Neutrophil (primary cell): ENCODE measurements at regions not wholly inside any gene's neighbourhood (a gene's known extent, or its start where the extent isn't known, plus 50 kb on each side); places are given as distances from the start of the nearest gene placed in this dataset.
"Not testable (repeated sequence)": the region's sequence is repeated elsewhere in the genome, so short reads cannot be mapped to it uniquely, and the experiment has no call there.

Experiments used
- H3K27ac ChIP-seq: fragments of 200-600 bp; sonication (generic); 2 replicates; pipeline ENCODE4 v1.5.1; 2016; ENCODE audit warnings: mild to moderate bottlenecking, moderate library complexity
- H3K27me3 ChIP-seq: fragments of 200-600 bp; sonication (generic); 2 replicates; pipeline ENCODE4 v1.6.0; 2016; ENCODE audit warnings: mild to moderate bottlenecking
- H3K36me3 ChIP-seq: fragments of 200-600 bp; sonication (generic); 2 replicates; pipeline ENCODE4 v1.5.1; 2017
- H3K4me1 ChIP-seq, 2 experiments: fragments of 200-600 bp in 1 of 2; sonication (generic) in 1 of 2; 1 replicate in 1 of 2; 2 replicates in 1 of 2; pipeline versions ENCODE4 v1.5.1 to v1.6.1; 2013 to 2016; ENCODE audit warnings: low read depth in 1 of 2, low read length in 1 of 2, mild to moderate bottlenecking in 1 of 2, moderate library complexity in 1 of 2; ENCODE audit not compliant: control insufficient read depth in 1 of 2, insufficient read depth in 1 of 2
- H3K4me3 ChIP-seq, 2 experiments: fragments of 200-600 bp in 1 of 2; sonication (generic) in 1 of 2; 1 replicate in 1 of 2; 2 replicates in 1 of 2; pipeline ENCODE4 v1.5.1; 2013 to 2016; ENCODE audit warnings: low read depth in 1 of 2, low read length in 1 of 2, mild to moderate bottlenecking in 1 of 2, moderate library complexity in 1 of 2
- H3K9me3 ChIP-seq: fragments of 200-600 bp; sonication (generic); 2 replicates; pipeline ENCODE4 v1.5.1; 2016
- TF ChIP-seq, protein P1 (sequence below): fragments of 200-600 bp; sonication (generic); IDR thresholded peaks from 2 replicates; pipeline ENCODE4 v1.5.1; 2016; ENCODE audit warnings: antibody characterized with exemption

DNA sequence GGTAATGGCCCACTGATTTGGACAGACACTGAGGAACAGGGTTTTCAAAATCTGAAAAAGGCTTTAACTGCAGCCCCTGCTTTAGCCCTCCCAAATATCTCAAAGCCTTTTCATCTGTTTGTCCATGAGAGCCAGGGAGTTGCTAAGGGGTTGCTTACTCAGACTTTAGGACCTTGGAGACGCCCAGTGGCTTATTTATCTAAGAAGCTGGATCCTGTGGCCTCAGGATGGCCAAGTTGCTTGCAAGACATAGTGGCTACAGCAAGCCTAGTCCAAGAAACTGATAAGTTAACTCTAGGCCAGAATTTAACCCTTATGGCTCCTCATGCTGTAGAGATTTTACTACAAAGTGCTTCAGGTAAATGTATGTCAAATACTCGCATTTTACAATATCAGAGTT is 924.8 kb upstream of the AMELY start:
- H3K9me3 ChIP-seq, result no peaks in the 10 kb centered on the region
- no peak overlapping the region for H3K27ac ChIP-seq
- H3K27me3 ChIP-seq, result no peaks in the 10 kb centered on the region
- no peak overlapping the region for H3K4me3 ChIP-seq
- TF ChIP-seq, protein P1, sequence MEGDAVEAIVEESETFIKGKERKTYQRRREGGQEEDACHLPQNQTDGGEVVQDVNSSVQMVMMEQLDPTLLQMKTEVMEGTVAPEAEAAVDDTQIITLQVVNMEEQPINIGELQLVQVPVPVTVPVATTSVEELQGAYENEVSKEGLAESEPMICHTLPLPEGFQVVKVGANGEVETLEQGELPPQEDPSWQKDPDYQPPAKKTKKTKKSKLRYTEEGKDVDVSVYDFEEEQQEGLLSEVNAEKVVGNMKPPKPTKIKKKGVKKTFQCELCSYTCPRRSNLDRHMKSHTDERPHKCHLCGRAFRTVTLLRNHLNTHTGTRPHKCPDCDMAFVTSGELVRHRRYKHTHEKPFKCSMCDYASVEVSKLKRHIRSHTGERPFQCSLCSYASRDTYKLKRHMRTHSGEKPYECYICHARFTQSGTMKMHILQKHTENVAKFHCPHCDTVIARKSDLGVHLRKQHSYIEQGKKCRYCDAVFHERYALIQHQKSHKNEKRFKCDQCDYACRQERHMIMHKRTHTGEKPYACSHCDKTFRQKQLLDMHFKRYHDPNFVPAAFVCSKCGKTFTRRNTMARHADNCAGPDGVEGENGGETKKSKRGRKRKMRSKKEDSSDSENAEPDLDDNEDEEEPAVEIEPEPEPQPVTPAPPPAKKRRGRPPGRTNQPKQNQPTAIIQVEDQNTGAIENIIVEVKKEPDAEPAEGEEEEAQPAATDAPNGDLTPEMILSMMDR, result no peak
- peaks cover 0 to 10% of the 10 kb centered on the region in 2 experiments for H3K4me1 ChIP-seq
- no peaks in the 10 kb centered on the region for H3K36me3 ChIP-seq

DNA sequence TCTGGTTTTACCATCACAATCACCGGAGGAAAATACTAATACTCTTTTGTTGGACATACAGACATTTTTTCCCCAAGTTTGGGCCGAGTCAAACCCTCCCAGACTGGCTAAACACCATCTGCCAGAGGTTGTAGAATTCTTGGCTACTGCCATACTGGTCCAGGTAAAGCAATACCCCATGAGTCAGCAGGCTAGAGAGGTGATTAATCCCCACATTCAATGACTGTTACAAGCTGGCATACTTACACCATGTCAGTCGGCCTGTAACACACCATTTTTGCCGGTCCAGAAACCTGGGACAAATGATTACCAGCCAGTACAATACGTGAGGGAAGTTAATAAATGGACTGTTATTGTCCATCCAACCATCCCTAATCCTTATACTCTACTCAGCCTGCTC is 923.9 kb upstream of the AMELY start:
- H3K27ac ChIP-seq, result no peak overlapping the region
- no peaks in the 10 kb centered on the region for H3K27me3 ChIP-seq
- H3K4me1 ChIP-seq, result peaks cover 0 to 10% of the 10 kb centered on the region in 2 experiments
- no peaks in the 10 kb centered on the region for H3K36me3 ChIP-seq
- H3K9me3 ChIP-seq, result no peaks in the 10 kb centered on the region
- H3K4me3 ChIP-seq, result no peak overlapping the region
- TF ChIP-seq, protein P1, result no peak

GRCh38 chrY:7834284-7834683 is 922.7 kb upstream of the AMELY start:
- H3K4me1 ChIP-seq, result peaks cover 0 to 10% of the 10 kb centered on the region in 2 experiments
- H3K9me3 ChIP-seq, result no peaks in the 10 kb centered on the region
- no peaks in the 10 kb centered on the region for H3K36me3 ChIP-seq
- no peak overlapping the region for H3K27ac ChIP-seq
- TF ChIP-seq, protein P1, result no peak
- no peak overlapping the region for H3K4me3 ChIP-seq
- H3K27me3 ChIP-seq, result no peaks in the 10 kb centered on the region

- not testable (repeated sequence) for H3K36me3 ChIP-seq, H3K27me3 ChIP-seq, H3K4me3 ChIP-seq, H3K9me3 ChIP-seq, H3K27ac ChIP-seq, H3K4me1 ChIP-seq
Observed at GRCh38 chrY:7830881-7831280, 919.3 kb upstream of the AMELY start.

GRCh38 chrY:7826533-7826932 is 915.0 kb upstream of the AMELY start:
- no peak overlapping the region for H3K4me3 ChIP-seq
- TF ChIP-seq, protein P1, result no peak

DNA sequence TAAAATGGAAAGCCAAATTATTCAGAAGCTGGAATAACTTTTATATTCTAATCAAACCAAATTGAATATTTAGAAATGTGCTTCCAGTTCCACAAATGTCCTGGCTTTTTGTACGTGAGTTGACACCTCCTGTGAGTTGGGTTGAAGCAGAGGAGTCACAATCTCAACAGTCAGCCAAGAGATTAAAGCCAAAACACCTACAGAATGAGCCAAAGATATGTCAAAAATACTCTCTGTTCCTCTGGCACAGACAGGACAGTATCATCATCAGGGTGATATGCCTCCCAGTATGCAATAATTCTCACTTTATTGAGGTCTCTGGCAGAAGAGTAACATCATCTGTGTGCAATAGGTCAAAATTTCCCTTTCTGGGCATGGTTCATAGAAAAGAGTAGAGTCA is 914.3 kb upstream of the AMELY start:
- TF ChIP-seq, protein P1, result no peak
- Histone ChIP-seq H3K27me3 (no peaks in the 10 kb centered on the region), H3K27ac (no peak overlapping the region), H3K9me3 (no peaks in the 10 kb centered on the region), H3K4me3 (no peak overlapping the region), H3K36me3 (no peaks in the 10 kb centered on the region), H3K4me1 (peaks cover 0 to 14% of the 10 kb centered on the region in 2 experiments)

More at GRCh38 chrY:7826533-7826932, 915.0 kb upstream of the AMELY start:
- H3K27me3 ChIP-seq, result no peaks in the 10 kb centered on the region
- peaks cover 0 to 14% of the 10 kb centered on the region in 2 experiments for H3K4me1 ChIP-seq
- H3K36me3 ChIP-seq, result no peaks in the 10 kb centered on the region
- no peak overlapping the region for H3K27ac ChIP-seq
- no peaks in the 10 kb centered on the region for H3K9me3 ChIP-seq
